DOHH2 (cell line): ENCODE measurements at regions not wholly inside any gene's neighbourhood (a gene's known extent, or its start where the extent isn't known, plus 50 kb on each side); places are given as distances from the start of the nearest gene placed in this dataset.

Source experiments
- CTCF ChIP-seq: fragments of 200-600 bp; sonication (generic); IDR thresholded peaks from one replicate; pipeline ENCODE4 v1.5.1; 2014; ENCODE audit warnings: antibody characterized with exemption, mild to moderate bottlenecking, low read depth, low read length; ENCODE audit not compliant: poor library complexity, severe bottlenecking
- EZH2phosphoT487 ChIP-seq: fragments of 200-600 bp; sonication (generic); IDR thresholded peaks from 2 replicates; pipeline ENCODE4 v1.6.1; 2017; ENCODE audit warnings: borderline replicate concordance, mild to moderate bottlenecking, antibody characterized with exemption, low read length, moderate library complexity, mixed read lengths

- TF ChIP-seq CTCF = no peak
- TF ChIP-seq EZH2phosphoT487 = no peak
Measured at GRCh38 chr1:87933171-87933570, 604.5 kb downstream of the LMO4 start.
